Stimulated activated CD4-positive, alpha-beta T cell treated with anti-CD3 and anti-CD28 coated beads, Interleukin-2, amount 100 ng/mL, for 4 hours (primary cell): ENCODE measurements at regions not wholly inside any gene's neighbourhood (a gene's known extent, or its start where the extent isn't known, plus 50 kb on each side); places are given as distances from the start of the nearest gene placed in this dataset.

Experiments used
- DNase-seq: peaks from one replicate; pipeline ENCODE4 v3.0.0-alpha.2; 2020; ENCODE audit warnings: low read depth

DNA sequence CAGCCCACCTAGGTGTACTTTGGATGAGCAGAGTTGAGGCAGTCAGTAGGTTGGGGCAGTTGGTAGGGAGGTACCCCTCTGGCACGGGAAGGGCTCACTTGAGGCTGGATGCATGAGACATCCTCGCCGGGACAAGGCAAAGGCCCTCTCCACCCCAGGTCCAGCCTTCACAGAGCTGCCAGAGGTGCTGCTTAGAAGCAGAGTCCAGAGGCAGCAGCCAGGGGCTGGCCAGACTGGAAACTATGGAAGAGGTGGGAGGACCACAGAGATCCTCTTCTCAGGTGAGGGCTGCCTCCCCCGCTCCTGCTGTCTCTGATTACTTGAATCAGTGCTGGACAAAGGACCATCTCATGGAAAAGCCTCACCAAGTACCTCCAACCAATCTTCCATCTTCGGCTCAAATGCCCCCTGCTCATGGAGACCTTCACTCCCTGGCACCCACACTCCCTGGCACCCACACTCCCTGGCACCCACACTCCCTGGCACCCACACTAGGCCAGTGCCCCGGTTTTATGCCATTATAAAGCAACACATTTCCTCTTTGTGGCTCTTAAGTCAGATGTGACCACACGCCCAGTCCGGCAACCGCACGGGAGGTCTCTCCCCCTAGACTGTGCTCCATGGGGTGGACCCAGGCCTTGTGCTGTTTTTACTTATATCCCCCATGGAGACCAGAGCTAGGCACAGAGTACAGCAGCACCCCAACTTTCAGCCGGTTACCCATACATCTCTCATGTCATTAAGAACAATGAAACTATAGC lies 100.1 kb downstream of the YTHDF1 start:
- no peak for DNase-seq

DNA sequence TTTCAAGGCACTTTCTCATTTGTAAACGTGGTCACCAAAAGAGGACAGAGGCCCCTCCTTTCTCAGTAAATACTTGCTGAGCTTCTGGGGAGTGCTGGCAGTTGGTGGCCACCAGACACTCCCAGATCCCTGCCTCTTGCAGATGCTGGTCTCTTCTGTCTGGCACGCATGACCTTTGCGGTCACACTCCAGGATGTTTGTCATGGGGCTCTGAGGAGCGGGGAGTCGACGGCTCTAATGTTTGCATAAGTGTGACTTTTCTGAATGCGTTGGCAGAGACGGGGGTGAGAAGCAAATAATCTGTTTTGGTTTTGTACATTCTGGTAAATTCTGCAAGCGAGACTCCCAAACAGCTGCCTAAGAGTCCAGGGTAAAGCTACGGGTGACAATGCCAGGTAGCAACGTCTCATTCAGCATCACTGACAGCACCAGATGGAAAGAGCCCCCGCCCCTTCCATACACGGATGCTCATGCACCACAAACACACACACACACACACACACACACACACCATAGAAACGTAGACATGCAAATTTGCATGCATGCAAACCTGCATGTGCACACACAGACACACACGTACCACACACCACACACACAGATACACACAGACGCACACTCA lies 101.1 kb downstream of the YTHDF1 start:
- no peak for DNase-seq

DNA sequence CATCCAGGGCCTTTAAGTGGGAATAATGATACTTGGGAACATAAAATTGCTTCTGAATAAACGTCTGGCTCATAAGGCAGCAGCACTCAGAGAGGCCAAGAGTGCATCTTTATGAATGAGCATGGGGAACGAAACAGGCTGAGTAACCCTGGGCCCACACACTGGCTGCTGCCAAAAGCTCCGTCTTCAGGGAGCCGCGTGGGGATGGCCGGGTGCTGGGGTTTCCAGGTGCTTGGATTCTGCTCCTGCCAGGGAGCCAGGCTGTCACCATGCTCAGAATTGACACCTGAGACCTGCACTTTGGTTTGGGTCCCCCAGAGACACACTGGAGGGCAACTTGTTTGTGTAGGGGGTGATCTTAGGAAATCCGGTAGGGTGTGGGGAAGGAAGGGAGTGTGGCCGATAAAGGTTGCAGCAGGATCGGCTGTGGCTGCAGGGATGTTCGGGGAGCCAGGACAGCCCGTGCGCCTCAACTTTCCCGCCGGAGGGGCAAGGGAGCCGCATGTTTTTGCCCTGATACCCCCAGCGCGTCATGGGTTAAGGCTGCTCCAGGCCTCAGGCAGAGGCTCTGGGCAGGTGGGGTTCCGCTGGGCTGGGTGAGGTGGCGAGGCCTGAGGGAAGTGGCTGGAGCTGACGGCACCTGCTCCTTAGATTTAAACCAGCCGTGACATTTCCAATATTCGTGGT lies 101.8 kb downstream of the YTHDF1 start:
- no peak for DNase-seq

DNA sequence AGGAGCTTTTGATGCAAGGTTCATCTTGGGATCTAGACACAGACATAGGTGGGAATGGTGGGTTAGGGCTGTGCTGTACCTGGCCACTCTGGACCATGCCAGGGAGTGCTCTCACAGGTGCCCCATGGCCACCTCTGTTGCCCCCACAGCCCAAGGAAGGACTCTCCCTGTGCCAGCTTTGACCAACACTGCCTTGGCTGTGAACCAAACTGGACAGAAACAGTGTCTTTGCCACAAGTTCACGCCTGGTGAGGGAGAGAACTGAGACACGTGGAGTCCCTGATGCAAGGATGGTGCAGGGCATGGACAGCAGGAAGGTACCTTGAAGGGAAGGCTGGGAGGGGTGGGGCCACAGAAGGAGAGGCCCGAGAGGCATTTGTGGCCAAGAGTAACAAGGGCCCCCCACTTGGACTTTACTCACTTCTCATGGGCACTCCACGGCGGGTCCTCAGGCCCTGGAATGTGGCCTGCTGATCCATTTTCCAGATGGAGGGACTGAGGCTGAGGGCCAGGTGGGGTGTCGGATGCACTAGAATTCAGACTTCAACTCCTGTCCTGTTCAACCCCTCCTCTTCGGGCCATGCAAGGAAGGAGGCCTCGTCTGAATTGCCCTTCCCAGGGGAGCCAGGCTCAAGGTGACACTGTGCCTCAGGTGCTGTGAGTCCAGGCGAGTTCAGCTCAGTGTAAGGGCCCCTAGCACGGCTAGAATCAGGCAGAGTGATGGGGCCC lies 103.3 kb downstream of the YTHDF1 start:
- DNase-seq: no peak

DNA sequence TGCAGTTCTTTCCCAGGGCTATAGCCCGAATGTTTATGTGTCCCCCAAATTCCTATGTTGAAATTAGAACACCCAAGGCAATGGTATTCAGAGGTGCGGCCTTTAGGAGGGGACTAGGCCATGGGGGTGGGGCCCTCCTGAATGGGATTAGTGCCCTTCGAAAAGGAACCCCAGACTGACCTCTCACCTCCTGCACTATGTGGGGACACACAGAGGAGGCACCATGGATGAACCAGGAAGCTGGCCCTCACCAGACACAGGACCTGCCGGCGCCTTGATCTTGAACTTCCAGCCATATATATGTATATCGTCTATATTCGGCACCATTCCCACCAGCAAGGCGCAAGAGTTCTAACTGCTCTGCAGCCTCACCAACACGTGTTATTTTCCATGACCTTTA lies 101.5 kb upstream of the BHLHE23 start:
- DNase-seq: no peak

DNA sequence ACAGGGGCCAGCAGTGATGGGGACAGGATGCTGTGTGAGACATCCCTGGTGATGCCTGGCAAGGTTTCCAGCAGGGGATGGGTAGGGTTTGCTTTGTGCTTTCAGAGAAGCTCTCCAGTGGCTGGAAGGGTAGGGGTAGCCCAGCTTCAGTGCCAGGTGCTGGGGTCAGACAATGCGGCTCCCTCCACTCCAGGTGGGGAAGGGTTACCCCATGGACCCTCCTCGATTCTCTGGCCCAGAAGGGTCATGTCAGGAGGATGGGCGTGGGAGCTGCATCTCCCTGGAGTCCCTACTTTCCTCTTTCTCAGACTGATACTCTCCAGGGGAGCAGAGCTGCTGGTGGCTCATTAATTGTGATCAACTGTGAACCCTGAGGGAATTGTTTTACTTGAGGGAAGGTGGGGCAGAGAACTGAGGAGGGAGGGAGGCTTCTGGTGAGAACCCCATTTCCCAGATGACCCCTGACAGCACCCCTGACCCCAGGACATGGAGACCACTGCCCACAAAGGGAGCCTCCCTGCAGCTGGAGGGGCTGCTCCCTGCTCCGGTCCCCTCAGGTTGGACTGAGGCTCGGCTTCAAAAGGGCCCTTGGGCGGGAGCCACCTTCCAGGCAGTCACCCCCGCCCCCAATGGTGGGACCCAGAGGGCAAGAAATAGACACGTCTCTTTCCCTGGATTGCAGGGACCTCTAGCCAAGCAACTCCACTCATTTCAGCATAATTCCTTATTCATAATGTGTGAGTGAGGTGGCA lies 100.9 kb upstream of the BHLHE23 start:
- no peak for DNase-seq

DNA sequence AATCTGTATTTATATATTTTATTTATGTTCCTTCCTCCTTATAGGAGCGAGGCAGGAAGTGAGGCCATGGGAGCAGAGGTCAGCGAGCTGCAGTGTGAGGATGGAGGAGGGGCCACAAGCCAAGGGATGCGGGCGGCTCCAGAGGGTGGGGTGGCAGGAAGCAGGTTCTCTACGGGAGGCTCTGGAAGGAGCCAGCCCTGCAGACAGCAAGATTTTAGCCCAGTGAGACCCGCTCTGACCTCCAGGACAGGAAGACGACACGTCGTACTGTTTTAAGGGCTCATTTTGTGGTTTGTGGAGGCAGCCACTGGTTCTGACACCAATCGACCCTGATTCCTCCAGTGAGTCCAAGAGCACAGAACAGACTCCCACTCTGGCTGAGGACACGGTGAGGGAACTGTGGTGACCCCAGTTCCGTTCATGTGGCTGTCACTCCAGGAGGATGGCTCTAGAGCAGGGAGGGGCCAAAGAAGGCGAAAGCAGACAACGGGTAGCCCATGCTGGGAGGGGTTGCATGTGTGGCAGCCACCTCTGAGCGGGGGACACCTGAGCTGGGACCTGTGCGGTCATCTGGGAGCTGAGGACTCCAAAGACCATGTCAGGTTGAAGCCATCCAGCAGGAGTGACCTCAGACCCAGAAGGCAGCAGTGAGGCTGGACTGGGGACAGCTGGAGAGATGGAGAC lies 100.1 kb upstream of the BHLHE23 start:
- no peak for DNase-seq

DNA sequence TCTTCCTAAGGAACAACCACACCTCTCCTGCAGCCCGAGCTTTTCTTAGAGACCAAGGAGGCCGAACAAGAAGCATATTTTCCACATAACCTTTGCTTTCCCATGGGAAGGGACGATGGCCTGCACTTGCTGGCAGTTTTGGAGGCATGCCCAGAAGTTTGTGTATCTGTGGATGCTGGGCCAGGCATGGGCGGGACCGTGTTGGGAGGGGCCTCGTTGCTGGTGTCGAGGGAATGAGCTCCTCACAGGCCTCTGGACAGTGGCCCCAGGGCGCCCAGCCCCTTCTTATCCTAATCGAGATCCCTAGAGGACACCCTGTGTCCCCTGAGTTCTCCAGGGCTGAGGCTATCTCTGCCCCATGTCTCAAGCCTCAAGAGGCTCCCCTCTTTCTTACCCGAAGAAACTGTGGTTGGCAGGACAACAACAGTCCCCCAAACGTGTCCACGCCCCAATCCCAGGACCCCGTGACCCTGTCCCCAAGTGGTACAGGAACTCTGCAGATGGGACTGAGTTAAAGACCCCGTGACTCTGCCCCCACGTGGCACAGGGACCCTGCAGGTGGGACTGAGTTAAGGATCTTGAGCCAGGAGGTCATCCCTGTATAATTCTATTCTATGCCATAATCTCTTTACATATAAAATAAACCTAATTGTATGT lies 99.5 kb upstream of the BHLHE23 start:
- DNase-seq: no peak

DNA sequence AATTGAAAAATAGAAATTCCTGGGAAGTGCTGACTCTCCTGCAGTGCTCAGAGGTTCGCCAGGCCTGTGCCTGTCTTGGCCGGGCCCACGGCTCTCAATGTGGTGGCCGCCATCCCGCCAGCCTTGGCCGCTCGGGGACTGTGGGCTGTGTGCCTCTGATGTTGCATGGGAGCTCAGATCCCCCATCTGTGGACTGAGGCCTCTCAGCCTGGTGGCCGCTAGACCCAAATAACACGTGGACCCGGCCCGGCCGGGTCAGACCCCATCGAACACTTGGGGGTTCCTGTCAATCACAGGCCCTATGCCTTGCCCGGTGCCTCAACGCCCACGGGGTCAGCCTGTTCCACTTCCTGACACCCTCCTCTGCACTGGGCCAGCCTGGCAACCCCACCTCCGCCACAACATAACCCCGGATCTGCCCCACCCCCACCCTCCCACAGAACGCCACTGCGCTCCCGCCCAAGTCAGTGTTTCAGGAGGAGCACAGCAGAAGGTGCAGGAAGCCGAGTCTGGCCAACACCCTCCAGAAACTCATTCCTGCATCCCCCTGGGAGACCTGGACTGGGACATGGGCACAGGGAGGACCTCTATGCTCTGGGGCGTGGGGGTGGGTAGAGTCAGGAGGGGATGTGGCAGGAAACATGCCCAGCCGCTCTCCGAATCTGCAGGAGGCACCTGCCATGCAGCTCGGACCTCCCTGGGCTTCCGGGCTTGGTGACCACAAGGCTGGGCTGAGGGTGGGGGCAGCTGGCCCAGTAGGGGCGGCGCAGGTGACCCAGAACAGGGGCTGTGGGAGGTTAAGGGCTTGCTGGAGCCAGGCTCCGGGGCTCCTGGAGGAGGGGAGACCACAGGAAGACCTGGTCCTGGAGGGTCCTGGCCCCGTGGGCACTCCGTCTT lies 98.7 kb upstream of the BHLHE23 start:
- no peak for DNase-seq

DNA sequence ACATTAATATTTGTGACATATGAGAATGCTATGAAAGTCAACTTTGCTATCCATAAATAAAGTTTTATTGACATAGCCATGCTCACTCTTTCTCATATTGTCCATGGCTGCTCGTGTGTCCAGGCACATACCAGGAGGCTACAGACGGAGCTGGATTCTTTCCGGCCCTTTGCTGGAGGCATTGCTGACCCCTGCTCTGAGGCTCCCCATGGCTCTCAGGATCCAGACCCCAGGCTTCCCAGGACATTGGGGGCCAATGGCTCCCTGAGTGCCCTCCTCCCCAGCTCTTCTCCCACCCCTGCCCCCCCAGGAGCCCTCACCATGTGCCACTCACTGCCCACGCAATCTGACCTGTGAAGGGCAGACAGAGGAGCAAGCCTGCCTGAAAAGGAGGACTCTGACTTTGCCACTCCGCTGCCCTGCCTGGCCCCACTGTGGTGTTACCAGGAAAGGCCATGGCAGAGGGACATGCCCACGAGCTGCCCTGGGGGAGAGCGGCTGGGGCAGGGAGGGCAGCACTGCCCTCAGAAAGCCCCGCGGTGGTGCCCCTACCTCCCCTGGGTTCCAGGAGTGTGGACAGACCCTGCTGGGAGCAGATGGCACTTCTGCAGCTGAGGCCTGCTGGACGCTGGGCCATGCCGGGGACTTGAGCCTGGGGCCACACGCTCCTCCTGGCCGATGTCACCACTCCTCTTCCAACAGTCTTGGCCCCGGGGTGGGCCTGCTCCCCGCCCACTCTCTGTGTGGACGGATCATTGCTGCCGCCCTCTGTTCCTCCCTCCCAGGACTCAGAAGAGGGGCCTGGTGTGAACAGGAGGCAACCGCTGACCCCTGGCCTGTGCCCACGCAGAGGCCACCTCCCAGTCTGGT lies 97.8 kb upstream of the BHLHE23 start:
- no peak for DNase-seq

DNA sequence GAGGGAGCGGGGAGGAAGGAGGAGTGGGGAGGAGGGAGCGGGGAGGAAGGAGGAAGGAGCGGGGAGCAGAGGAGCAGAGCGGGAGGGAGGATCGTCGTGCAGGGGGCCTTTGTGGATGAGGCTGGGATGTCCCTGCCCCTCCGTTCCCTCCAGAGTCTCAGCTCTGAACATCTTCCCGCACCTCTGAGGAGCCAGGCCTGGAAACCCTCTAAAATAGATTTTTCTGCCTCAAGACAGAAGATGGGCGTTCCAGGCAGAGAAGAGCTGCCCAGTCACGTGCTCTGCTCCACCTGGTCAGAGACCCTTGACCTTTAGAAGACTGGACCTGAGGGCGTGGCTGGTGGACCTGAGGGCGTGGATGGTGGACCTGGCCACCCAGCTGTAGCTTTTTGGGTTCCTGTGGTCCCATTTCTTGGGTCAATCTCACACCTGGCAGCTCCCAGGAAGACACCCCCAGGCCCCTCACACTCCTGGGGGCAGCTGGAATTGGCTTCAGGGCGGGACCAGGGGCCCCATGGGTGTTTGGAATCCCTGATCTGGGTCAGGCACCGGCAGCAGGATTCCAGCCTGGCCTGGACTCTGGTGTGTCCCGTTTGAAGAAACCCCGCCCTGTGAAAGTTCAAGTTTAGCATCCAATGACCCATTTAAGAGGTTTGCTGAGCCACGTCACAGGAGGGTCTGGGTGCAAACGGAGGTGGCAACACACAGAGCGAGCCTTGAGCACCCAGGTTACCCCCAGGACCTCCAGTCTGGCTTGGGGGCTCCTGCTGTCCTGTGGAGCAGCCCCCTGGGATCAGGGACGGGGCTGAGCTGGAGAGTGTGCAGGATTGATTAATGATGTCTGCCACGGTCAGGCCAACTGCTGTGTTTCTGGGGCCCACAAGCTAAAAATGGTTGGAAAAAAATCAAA lies 96.9 kb upstream of the BHLHE23 start:
- no peak for DNase-seq

DNA sequence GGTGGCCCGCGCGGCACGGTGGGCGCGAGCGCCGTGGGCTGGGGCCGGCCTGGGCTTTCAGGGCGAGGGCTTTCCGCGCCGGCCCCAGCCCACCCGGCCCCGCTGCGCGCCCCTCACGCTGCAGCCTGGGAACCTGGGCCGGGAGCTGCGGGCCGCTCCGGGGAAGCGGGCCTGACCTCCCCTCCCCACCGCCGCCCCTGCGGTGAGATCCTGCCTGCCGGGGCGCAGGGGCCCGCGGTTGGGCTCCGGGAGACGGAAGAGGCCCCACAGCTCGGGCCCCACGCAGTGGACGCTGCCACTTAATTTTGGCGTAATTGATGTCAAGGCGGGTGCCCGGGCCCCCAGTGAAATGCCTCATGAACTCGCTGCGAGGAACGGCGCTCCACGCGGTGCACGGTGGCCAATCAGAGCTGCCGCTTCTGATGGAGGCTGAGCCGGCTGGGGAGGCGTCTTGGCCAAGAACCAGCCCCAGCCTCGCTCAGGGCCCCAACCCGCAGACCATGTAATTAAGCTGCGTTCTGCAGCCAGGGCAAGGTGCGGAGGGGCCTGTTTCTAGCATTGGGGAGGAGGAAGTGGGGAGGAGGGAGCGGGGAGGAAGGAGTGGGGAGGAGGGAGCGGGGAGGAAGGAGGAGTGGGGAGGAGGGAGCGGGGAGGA lies 96.1 kb upstream of the BHLHE23 start:
- DNase-seq: peak; percentile 70

DNA sequence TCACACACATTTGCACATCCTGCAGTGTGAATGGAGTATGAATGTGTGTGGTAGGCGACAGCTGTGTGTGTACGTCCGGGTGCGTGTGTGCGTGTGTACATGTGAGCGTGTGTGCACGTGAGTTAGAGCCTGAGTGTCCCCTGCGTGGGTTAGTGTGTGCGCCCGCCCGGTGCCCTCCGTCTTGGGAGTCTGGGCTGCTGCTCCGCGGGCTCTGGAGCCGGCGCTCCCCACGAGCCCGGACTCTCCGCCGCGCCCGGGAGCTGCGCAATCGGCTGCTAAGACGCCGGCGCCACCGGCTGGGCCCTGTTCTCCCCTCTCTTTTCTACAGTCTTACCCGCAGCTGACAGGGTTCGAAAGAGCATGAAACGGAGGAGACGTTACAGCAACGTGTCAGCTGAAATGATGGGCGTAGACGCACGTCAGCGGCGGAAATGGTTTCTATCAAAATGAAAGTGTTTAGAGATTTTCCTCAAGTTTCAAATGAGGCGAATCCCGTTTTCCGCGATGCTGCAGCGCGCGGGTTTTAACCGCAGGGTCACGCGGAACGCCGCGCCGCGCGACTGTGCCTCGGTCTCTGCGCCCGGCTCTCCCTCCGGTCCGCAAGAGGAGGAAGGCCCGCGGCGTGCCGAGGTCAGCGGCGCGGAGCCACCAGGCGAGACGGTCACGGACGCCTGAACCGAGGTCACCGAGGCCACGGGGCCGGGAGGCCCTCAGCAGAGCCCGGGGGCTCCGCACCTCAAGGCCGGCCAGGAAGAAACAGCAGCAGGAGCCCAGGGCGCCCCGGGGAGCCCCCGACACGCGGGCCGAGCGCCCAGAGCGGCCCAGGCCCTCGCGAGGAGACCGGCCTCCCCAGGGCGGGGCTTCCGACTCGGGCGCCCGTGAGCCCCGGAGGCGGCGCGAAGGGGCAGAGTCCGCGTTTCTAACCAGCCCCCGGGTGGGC lies 95.3 kb upstream of the BHLHE23 start:
- peak; percentile 60 for DNase-seq

DNA sequence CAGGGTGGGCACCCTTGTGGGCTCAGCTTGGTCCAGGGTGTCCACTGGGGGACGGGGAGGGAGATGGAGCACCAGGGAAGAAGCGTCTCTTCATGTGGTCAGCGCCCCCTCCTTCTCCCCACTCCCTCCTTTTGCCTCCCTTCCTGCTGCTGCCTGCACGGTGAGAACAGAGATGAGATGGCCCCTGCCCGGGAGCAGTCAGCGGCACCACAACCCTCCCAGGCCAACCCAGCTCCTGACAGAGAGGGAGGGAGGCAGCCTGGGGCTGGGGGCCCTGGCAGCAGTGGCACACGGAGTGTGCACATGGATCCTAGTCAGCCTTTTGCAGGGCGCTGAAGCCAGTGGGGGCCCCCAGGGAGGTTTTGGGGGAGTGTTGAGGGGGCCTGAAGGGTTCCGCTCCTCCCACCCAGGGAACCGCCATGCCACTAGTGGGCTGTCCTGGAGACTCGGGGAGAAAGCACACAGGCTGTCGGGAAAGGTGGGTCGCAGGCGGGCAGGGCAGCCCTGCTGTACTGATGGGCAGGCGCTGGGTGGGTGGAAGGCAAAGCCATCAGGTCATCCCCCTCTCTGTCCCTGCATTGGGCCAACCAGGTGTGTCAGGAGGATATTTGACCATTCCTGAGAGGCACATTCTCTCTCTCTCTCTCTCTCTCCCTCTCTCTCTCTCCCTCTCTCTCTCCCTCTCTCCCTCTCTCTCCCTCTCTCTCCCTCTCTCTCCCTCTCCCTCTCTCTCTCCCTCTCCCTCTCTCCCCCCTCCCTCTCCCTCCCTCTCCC lies 94.3 kb upstream of the BHLHE23 start:
- DNase-seq: no peak
